Sciatic nerve (tissue), 2 donors: ENCODE measurements at regions not wholly inside any gene's neighbourhood (a gene's known extent, or its start where the extent isn't known, plus 50 kb on each side); places are given as distances from the start of the nearest gene placed in this dataset.

Source experiments
- ATAC-seq: fragments of 200-7000 bp; cut with Tn5 transposase; one replicate; pipeline ENCODE4 v1.9.1; 2020; ENCODE audit warnings: mild to moderate bottlenecking, moderate library complexity
- DNase-seq: peaks from one replicate; pipeline ENCODE4 v3.0.0-alpha.2; 2020; ENCODE audit warnings: low spot score
- intact Hi-C: fragments of 100-400 bp; cut with DNase I; formaldehyde crosslinking; loops from one replicate; pipeline ENCODE4 v1.14.2; 2022
- donor health status: DM: no; HTN: no; CAD: no.
- donor health status: DM: no; HTN: no; CAD: no.

DNA sequence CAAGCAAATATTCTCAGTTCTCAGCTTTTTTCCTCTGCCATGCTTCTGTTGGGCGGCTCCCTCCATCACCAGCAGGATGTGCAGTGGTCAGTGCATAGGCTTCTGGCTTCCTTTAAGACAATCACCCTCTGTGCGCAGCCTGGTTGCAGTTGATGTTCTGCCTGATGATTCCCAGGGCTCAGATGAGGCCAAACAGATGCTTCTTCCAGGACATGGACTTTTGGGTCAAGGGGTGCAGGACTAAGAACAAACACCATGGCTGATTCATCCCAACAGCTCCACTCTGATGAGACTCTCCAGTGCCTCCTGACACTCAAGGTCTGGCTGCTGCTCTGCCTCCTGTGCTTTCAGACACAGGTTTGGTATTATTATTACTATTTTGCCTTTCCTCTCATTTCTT lies 554.8 kb upstream of the CDH4 start:
- DNase-seq (no peak), ATAC-seq (no peak)
- intact Hi-C loops = no loop called here

DNA sequence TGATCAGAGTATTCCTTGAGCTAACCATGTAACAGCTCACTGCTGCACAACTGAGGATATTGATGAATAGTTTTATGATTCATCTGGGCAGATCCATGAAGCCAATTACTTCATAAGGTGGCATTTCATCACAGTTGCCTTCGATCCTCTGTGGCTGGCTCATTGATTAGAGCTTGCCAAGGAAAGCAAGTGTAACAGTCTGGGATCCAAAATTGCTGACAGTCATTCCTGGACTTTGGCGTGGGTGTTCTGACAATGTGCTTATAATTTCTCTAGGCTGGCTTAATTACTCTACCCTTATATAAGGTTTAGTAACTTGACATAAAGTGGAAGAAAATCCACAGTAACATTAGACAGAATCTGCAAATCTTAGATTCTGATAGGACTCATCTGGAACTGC lies 551.3 kb upstream of the CDH4 start:
- DNase-seq (no peak), ATAC-seq (no peak)
- intact Hi-C loops = no loop called here

DNA sequence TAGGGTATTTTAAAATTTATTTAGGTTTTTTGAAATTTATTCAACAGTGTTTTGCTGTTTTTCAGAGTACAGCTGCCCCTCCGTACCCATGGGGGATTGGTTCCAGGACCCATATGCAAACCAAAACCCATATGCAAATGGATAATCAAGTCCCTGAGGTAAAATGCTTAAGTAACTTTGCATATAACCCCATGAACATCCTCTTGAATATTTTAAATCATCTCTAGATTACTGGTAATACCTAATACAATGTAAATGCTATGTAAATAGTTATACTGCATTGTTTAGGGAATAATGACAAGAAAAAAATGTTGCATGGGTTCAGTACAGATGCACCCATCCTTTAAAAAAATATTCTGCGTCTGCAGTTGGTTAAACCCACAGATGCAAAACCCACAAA lies 547.9 kb upstream of the CDH4 start:
- ATAC-seq (no peak), DNase-seq (no peak)
- intact Hi-C loops = no loop called here

DNA sequence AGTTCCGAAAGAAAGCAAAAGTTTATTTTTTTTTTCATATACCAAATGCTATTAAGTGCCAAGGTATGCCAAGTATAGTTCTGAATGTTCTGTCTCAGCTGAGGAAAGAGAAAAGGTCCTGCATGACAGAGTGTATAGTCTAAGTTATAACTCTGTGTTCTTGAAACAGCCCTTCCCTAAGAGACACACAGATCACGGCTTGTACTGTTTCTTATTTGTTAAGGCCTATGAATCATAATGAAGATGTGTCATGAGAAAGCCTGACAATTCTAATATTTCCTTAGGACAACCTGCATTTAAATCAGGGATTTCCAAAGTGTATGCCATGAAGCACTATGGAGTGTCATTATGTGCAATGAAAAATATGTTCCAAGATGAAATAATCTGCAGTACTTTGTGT lies 538.7 kb upstream of the CDH4 start:
- no peak for ATAC-seq
- DNase-seq = no peak
- intact Hi-C loops = no loop called here

DNA sequence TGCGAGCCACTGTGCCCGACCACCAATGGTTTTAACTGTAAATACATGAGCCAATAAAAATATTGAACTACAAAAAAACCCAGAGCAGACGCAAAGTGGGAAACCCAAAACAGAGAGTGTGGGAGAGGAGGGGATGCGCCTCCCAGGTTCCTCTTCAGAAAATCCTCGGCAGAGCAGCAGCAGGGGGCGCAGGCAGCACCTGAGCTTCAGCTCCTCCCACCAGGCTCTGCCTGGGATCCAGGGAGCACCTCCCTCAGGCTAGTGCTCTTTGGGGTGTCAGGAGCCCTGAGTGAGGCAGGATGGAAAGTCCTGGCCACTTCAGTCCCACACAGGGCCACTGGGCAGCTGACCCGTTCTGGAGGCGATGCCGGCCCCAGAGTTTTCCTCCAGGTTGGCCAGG lies 536.9 kb upstream of the CDH4 start:
- DNase-seq = no peak
- intact Hi-C loops = no loop called here
- ATAC-seq = no peak

DNA sequence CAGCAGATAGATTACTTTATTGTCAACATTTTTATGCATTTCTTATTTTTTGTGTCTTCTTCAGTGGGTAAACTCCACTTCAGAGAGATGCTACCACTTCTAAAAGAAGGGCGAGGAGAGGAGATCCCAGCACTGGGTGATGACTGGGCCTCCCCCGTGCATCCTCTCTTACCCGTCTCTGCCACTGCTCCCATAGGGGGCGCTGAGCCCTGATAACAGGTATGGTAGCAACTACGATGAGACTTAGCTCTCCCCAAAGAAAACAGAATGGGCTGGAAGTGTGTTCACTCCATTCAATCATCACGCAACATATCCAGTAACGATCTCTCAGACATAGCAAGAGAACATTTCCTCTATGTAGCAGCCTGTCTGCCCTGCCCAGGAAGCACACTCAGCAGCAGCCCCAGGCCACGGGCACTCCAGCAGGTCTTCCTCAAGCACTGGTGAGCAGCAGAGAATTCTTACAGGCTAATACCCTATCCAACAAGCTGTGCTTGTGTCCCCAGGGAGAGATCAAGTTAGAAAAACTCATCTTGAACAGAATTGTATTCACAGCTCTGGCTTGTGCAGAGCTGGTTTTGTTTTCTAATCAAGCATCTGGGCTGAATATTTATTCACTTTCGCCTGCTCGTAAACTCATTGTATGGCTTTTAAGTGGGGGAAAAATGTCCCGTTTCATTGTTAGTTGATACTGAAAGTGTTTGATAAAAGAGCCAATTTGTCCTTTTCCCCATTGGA lies 533.1 kb upstream of the CDH4 start:
- DNase-seq (no peak), ATAC-seq (peak; percentile 45)
- intact Hi-C loops = no loop called here

DNA sequence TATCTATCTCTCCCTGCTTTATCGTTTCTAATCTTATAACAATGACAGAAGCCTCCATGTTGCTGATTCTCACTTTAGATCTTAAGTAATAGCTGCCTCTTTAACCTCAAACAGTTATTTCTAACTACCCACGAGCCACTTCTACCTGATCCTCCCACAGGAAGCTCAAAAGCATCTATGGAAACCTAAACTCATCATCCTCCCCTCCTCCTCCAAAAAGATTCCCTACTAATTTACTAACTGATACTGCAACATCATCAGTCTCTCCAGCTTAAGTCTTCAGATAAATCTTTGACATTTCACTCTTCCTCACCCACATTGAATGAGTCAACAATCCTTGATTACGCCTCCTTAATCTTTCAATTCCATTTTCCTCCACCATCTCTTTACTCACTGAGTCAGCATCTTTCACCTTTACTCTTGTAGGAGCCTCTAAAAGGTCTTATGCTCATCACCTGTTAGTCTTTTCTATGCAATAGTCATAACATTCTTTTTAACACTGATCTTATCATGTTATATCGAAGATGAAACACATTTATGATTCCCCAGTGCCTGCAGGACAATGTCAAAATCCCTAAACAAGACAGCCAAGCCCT lies 526.7 kb upstream of the CDH4 start:
- DNase-seq (no peak), ATAC-seq (no peak)
- intact Hi-C loops = no loop called here

DNA sequence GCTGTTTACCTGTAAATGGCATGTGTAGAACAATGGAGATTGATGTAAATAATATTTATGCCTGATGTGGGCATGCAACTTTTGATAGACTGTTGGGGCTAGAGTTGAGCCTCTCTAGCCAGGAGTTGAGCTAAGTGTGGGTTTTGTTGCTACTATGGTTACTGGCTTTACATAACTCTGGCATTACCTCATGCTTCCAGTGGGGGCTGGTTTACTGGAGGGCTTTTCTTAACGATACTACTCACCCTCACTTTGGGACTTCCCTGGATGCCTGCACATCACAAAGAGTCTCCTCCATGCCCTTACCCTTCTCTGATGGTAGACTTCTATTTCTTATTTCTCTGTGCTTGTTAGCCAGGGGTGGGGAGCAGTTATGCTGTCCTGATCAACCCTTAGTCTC lies 524.6 kb upstream of the CDH4 start:
- no peak for ATAC-seq

DNA sequence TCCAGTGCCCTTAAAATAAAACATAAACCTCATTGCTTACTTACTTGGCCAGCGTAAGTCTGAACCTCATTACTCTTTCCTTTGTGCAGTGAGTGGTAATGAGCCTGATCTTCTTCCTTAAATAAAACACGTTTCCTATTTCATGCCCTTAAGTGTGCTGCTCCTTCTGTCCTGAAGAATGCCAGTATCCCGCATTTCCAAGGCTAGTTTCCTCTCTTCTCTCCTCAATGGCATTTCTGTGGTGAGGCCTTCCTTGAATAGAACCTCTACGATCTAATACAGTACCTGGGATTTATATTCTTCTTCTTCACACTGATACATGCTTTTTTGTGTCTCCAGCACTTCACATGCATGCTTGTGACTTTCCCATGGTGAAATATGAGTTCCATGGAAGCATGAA lies 523.4 kb upstream of the CDH4 start:
- ATAC-seq (no peak), DNase-seq (no peak)
- intact Hi-C loops = no loop called here

More for the DNA sequence above, 524.6 kb upstream of the CDH4 start:
- intact Hi-C loops = no loop called here
- no peak for DNase-seq

DNA sequence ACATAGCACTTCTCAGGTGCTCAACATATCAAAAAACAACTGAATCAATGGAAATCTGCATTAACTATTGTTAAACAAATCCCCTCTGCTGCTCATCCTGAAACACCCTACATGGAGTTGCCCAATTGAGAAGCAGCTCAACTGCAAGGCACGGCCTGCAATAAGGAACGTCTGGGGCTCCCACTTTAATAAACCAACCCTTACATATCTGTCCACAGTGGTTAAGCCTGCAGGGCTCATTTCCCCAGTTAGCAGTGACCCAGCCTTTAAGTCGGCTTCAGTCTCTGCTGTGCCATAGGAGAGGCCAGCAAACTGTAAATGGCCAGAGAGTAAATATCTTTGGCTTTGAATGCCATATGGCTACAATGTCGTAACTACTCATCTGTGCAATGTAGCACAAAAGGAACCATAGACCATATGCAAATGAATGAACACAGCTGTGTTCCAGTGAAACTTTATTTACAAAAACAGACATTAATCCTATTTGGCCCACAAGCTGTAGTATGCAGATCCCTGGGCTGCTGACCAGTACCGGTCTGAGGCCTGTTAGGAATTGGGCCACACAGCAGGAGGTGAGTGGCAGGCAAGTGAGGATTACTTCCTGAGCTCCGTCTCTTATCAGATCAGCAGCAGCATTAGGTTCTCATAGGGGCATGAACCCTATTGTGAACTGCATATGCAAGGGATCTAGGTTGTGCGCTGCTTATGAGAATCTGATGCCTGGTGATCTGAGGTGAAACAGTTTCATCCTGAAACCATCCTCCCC lies 522.7 kb upstream of the CDH4 start:
- ATAC-seq (no peak), DNase-seq (no peak)
- intact Hi-C loops = no loop called here

DNA sequence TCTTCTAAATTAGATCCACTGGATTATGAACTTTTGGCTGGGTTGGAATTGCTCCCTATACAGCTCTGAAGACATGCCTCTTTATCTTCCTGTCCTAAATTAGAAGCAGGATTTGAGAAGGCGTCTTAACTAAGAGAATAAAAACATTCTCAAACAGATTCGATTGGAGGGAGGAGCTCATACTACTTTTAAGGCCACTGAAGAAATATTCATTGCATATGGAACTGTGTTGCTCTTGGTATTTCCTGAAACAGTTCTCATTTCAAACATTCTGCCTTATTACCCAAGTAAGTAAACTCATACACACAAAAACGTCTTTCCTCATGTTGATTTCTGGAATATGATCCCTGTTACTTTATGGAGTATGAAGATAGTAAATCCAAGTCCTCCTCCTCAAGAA lies 519.7 kb upstream of the CDH4 start:
- DNase-seq (no peak), ATAC-seq (no peak)
- intact Hi-C loops = no loop called here

DNA sequence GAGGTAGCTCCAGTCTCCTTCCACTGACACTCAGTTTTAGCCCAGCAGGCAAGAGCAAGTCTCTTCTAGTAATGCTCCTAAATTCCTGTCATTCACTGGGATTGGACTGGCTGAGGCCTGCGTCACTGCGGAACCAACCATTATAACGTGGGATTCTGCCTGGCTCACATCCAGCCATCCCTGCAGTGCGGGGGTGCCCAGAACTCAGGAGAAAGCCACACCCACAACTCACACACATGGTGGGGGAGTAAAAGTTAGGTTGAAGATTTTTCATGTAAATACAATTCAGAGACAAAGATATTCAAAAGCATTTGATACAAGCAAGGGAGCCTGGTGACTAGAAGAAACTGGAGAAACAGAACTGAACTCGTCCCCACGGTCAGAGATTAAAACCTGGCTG lies 504.0 kb upstream of the CDH4 start:
- ATAC-seq = no peak
- intact Hi-C loops = no loop called here

DNA sequence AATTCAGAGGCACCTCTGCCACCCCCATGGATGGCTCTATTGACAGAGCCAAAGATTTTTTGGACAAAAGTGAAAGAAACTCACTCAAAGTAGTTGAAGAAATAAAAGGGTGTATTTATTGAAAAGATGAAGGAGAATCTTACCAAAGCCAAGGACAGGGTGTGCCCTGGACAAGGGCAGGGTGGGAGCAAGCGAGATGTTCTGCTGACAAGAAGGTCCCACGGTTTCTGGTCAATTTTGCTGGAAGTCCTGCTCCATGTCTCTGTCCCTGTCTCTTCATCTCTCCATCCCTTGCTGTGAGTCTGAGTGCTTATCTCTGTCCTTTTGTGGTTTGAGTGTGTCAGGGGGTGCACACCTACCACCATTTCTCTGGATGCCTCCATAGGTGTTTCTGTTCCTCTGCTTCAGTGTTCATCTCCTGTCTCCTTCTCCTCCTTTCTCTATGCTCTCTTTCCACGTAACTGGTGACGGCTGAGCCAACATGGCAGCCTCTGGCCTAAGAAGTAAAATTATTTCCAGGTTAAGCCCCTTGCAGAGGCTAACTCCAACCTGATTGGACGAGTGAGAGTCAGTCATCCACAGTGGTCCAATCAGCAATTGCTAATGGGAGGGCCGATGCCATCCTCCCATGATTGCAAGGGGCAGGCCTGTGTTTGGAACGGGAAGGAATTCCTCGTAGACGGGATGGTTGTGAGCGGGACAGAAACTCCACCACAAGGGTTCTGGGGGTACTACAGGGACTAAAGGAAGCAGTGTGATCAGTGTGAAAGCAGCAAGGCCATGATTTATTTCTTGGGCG lies 502.1 kb upstream of the CDH4 start:
- intact Hi-C loops = no loop called here
- DNase-seq = no peak
- ATAC-seq = no peak

More for the DNA sequence above, 504.0 kb upstream of the CDH4 start:
- DNase-seq = no peak

DNA sequence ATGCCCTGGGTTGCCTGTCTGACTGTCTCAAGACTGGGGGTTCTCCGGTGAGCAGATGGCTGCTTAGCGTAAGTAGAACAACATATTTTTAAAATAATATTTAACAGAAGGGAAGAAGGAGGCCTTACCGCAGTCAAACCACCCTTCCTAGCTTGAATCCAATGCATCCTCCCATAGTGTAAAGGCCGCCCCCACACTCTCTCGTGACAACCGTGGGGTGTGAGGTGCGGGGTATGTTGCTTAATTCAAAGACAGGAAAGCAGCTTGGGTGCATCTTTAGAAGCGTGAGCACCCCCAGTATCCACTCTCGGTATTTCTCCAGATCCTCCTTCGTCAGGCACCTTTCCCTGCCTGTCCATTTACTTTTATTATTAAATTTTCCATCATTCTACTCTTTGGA lies 501.2 kb upstream of the CDH4 start:
- DNase-seq (no peak), ATAC-seq (no peak)
- intact Hi-C loops = no loop called here

DNA sequence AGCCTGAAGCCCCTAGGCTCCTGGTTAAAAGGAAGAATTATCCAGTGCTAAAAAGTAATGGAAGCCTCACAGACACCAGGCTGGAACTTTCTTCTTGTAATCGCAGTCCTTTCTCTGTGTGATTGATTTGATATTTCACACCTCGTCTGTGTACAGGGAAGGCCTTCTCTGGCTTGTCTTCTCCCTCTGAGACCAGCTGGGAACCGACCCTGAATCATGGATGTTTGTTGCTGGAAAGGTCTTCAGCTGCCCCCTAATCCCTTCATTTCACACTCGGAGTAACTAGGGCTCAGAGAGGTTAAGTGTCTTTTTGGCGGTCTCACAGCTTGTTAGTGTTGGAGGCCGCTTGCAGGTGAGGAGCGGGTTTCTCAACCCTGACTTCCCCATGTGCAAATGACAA lies 500.2 kb upstream of the CDH4 start:
- DNase-seq = no peak
- intact Hi-C loops = no loop called here
- ATAC-seq = no peak

DNA sequence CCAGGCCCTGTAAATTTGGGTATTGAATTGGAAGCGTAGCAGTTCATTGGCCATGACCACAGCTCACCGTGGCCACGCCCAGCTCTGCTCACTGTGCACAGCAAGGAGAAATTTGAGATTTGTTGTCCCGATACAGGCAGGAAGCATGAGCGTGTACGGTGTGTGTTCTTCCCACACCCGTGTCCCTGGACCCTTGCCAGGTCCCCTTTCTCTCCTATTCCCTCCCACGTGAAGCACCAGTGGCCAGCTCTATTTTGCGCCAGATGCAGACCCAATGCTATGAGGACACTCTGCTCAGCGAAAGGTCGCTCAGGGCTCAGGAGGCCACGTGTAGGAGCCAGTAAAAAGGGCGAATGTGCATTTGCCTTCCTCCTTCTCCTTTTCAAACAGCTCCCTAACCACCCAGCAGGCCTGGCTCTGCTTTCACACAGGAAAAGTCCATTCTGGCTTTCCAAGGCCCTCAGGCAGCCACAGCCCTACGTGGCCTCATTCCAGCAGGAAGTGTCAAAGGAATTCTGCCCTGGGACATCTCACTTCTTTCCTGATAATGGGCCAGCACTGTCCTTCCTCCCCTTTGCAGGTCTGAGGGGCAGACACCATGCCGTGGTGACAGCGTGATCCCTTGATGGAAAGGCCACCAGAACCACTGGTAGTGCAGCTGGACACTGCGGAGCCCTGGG lies 499.2 kb upstream of the CDH4 start:
- intact Hi-C loops = no loop called here
- ATAC-seq (peak; percentile 85), DNase-seq (peak; percentile 63)

DNA sequence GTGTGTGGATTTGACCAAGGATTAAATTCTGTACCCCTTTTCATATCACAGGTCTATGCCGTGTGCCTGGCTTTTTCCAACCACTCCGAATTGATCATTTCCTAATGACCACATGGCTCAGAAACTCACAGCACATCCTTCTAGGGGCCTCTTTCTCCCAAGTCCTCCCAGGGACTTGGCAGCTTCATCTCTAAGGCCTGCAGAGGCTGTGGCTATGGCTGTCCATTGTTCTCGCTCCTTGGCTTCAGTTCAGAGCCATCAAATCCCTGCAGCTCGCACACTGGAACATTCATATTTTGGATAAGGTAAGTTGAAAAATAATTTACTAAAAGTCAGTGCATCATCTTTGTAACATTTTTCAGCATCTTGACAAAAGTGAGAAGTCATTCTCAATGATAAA lies 497.2 kb upstream of the CDH4 start:
- DNase-seq (no peak), ATAC-seq (no peak)
- intact Hi-C loops = no loop called here

DNA sequence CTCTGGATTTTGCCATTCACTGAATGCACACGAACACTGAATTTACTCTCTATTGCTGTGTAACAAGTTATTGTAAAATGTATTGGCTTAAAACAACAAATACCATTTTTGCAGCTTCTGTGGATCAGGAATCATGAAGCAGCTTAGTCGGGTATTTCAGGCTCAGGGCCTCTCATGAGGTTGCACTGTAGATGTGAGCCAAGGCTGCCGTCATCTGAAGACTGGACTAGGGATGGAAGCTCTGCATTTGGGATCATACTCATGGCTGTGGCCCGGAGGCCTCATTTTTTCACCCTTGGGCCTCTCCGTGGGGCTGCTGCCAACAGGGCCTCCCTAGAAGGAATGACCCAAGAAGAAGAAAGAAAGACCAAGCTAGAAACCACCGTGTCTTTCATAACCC lies 492.4 kb upstream of the CDH4 start:
- ATAC-seq (no peak), DNase-seq (no peak)
- intact Hi-C loops = no loop called here
